Hepatocyte (in vitro differentiated cells): ENCODE measurements at regions not wholly inside any gene's neighbourhood (a gene's known extent, or its start where the extent isn't known, plus 50 kb on each side); places are given as distances from the start of the nearest gene placed in this dataset.

Source experiments
- EZH2 ChIP-seq: fragments of 200-600 bp; sonication (generic); IDR thresholded peaks from 2 replicates; pipeline ENCODE4 v1.6.1; 2016; ENCODE audit warnings: antibody characterized with exemption, mild to moderate bottlenecking, borderline replicate concordance
- EZH2phosphoT487 ChIP-seq: fragments of 200-600 bp; sonication (generic); IDR thresholded peaks from one replicate; pipeline ENCODE4 v1.6.1; 2018; ENCODE audit warnings: antibody characterized with exemption, mild to moderate bottlenecking, low read depth, moderate library complexity; ENCODE audit not compliant: unreplicated experiment, severe bottlenecking
- TF ChIP-seq, protein P1 (sequence below): fragments of 200-600 bp; sonication (generic); IDR thresholded peaks from 2 replicates; pipeline ENCODE4 v1.5.1; 2016; ENCODE audit warnings: antibody characterized with exemption, mild to moderate bottlenecking; ENCODE audit not compliant: poor library complexity

DNA sequence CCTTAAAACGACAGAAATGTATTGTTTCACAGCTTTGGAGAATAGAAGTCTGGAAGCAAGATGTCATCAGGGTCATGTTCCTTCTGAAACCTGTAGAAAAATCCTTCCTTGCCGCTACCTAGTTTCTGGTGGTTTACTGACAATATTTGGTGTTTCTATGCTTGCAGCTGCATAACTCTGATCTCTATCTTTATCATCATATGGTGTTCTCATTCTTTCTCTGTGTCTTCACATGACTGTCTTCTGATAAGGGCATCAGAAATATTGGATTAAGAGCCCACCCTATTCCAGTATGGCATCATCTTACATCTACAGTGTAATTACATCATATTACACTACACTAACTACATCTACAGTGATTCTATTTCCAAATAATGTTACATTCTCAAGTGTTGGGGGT lies 148.0 kb downstream of the MANEA start:
- TF ChIP-seq, protein P1, sequence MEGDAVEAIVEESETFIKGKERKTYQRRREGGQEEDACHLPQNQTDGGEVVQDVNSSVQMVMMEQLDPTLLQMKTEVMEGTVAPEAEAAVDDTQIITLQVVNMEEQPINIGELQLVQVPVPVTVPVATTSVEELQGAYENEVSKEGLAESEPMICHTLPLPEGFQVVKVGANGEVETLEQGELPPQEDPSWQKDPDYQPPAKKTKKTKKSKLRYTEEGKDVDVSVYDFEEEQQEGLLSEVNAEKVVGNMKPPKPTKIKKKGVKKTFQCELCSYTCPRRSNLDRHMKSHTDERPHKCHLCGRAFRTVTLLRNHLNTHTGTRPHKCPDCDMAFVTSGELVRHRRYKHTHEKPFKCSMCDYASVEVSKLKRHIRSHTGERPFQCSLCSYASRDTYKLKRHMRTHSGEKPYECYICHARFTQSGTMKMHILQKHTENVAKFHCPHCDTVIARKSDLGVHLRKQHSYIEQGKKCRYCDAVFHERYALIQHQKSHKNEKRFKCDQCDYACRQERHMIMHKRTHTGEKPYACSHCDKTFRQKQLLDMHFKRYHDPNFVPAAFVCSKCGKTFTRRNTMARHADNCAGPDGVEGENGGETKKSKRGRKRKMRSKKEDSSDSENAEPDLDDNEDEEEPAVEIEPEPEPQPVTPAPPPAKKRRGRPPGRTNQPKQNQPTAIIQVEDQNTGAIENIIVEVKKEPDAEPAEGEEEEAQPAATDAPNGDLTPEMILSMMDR, result no peak
- TF ChIP-seq EZH2 (no peak), EZH2phosphoT487 (no peak)
